Esophagus squamous epithelium (tissue), 5 donors: ENCODE measurements at regions not wholly inside any gene's neighbourhood (a gene's known extent, or its start where the extent isn't known, plus 50 kb on each side); places are given as distances from the start of the nearest gene placed in this dataset.

Experiments used
- DNase-seq: peaks from one replicate; lab custom pipeline; 2025; lab: John Stamatoyannopoulos, UW
- H3K27ac ChIP-seq, 4 donors: fragments of 200-600 bp; sonication (generic); one replicate each; pipeline ENCODE4 v1.5.1; 2016 to 2019; ENCODE audit warnings: mild to moderate bottlenecking in 1 of 4
- H3K27me3 ChIP-seq, 4 donors: fragments of 200-600 bp; sonication (generic); 1 replicate in 3 of 4; 2 replicates in 1 of 4; pipeline versions ENCODE4 v1.5.1 to v1.6.0; 2017 to 2021; ENCODE audit warnings: antibody characterized with exemption in 1 of 4
- H3K36me3 ChIP-seq, 3 donors: fragments of 200-600 bp; sonication (generic); one replicate each; pipeline ENCODE4 v1.5.1; 2016 to 2019
- H3K4me1 ChIP-seq, 3 donors: fragments of 200-600 bp; sonication (generic); one replicate each; pipeline ENCODE4 v1.5.1; 2017 to 2019
- H3K4me3 ChIP-seq, 4 donors: fragments of 200-600 bp; sonication (generic); 1 replicate in 3 of 4; 2 replicates in 1 of 4; pipeline ENCODE4 v1.5.1; 2016 to 2019; ENCODE audit warnings: mild to moderate bottlenecking in 2 of 4, moderate library complexity in 1 of 4
- H3K9me3 ChIP-seq, 3 donors: fragments of 200-600 bp; sonication (generic); one replicate each; pipeline ENCODE4 v1.5.1; 2016 to 2019
- POLR2A ChIP-seq, 4 donors: fragments of 450-650 bp; IDR thresholded peaks; one replicate each; pipeline ENCODE4 v1.6.1; 2017; ENCODE audit warnings: antibody characterized with exemption in 4 of 4, mild to moderate bottlenecking in 4 of 4, moderate library complexity in 3 of 4
- WGBS, 2 donors: methylation state at CpG; one replicate each; pipeline ENCODE4 v1.1.5; 2018; 5-methylcytosine and 5-hydroxymethylcytosine counted together
- intact Hi-C: fragments of 100-400 bp; cut with DNase I; formaldehyde crosslinking; loops from one replicate; pipeline ENCODE4 v1.15.0; 2022
- TF ChIP-seq, protein P1 (sequence below), 6 experiments: fragments of 450-650 bp in 4 of 6; fragments of 200-600 bp in 2 of 6; sonication (generic) in 2 of 6; IDR thresholded peaks; one replicate each; pipeline ENCODE4 v1.5.1; 2016 to 2019; ENCODE audit warnings: antibody characterized with exemption in 6 of 6, mild to moderate bottlenecking in 4 of 6, moderate library complexity in 4 of 6
- donor health status: DM: yes; HTN: yes; CAD: no.

DNA sequence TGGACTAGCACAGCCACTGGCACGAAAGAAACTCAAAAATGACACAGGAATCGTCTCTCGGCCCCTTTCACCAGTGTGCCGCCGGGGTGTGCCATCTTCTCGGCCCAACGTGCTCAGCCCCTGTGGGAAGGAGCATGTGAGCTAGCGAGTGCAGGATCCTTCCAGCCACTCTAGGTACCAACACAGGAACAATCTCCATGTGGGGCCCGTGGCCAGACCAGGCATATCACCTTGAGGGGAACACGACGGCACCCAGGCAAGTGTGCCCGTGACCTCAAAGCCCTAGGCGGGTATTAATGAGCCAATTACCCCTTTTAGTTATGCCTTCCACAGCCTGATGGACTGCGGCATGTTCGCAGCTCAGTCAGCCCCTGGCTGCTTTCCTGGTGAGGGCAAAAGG lies 231.5 kb downstream of the FAT4 start:
- Histone ChIP-seq H3K9me3 (no peaks in the 10 kb centered on the region), H3K36me3 (no peaks in the 10 kb centered on the region), H3K4me3 (no peak overlapping the region), H3K4me1 (no peaks in the 10 kb centered on the region), H3K27ac (no peak overlapping the region), H3K27me3 (no peaks in the 10 kb centered on the region)
- intact Hi-C loops = no loop called here
- WGBS, 2 donors = 86 to 91% methylated on average over 14 to 15 of the region's 15 CpGs
- TF ChIP-seq POLR2A (IDR thresholded peaks at IDR 0.05) = no peak
- TF ChIP-seq, protein P1, sequence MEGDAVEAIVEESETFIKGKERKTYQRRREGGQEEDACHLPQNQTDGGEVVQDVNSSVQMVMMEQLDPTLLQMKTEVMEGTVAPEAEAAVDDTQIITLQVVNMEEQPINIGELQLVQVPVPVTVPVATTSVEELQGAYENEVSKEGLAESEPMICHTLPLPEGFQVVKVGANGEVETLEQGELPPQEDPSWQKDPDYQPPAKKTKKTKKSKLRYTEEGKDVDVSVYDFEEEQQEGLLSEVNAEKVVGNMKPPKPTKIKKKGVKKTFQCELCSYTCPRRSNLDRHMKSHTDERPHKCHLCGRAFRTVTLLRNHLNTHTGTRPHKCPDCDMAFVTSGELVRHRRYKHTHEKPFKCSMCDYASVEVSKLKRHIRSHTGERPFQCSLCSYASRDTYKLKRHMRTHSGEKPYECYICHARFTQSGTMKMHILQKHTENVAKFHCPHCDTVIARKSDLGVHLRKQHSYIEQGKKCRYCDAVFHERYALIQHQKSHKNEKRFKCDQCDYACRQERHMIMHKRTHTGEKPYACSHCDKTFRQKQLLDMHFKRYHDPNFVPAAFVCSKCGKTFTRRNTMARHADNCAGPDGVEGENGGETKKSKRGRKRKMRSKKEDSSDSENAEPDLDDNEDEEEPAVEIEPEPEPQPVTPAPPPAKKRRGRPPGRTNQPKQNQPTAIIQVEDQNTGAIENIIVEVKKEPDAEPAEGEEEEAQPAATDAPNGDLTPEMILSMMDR (IDR thresholded peaks at IDR 0.05) = no peak
- no peak for DNase-seq

DNA sequence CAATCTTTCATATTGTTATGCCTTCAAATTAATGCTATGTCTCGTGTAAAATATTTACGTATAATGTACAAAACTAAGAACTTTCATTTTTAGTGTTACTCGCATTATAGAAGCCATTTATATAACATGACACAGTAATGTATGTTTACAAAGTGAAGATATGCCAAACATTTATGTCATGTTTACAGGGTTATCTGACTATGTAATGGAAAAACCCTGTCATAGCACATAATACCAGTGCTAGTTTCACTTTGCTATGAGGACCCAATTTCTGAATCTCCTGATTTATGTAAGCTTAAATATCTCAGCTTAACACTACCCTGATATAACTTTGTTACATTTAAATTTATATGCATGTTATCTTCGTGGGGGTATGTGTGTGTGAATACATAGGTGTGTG lies 233.1 kb downstream of the FAT4 start:
- TF ChIP-seq POLR2A (IDR thresholded peaks at IDR 0.05) = no peak
- TF ChIP-seq, protein P1 (IDR thresholded peaks at IDR 0.05) = no peak
- 68 to 70% methylated on average over 4 of the region's 4 CpGs for WGBS, 2 donors
- intact Hi-C loops = no loop called here
- Histone ChIP-seq H3K4me3 (no peak overlapping the region), H3K36me3 (no peaks in the 10 kb centered on the region), H3K9me3 (no peaks in the 10 kb centered on the region), H3K27me3 (no peaks in the 10 kb centered on the region), H3K4me1 (no peaks in the 10 kb centered on the region), H3K27ac (no peak overlapping the region)
- DNase-seq = no peak

DNA sequence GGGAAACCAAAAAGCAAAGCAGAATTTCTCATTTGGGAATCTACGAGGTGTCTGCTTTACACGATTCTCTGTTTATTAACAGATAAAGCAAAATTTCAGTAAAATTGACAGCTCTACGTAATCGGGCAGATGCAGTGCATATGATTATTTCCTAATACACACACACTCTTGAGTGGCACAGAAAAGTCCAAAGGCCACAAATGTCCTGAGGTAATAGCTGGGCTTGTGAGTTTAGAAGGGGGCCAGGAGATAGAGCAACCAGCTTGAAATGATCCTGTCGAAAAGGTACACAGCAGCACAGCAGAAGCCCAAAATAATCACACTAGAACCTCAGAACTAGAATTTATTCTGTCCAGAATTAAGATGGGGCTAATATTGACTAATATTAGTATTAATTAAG lies 236.0 kb downstream of the FAT4 start:
- 64 to 71% methylated on average over 5 of the region's 5 CpGs for WGBS, 2 donors
- Histone ChIP-seq H3K4me3 (no peak overlapping the region), H3K27me3 (no peaks in the 10 kb centered on the region), H3K4me1 (no peaks in the 10 kb centered on the region), H3K9me3 (no peaks in the 10 kb centered on the region), H3K27ac (no peak overlapping the region), H3K36me3 (no peaks in the 10 kb centered on the region)
- intact Hi-C loops = no loop called here
- DNase-seq = no peak
- TF ChIP-seq, protein P1 (IDR thresholded peaks at IDR 0.05) = no peak
- TF ChIP-seq POLR2A (IDR thresholded peaks at IDR 0.05) = no peak

DNA sequence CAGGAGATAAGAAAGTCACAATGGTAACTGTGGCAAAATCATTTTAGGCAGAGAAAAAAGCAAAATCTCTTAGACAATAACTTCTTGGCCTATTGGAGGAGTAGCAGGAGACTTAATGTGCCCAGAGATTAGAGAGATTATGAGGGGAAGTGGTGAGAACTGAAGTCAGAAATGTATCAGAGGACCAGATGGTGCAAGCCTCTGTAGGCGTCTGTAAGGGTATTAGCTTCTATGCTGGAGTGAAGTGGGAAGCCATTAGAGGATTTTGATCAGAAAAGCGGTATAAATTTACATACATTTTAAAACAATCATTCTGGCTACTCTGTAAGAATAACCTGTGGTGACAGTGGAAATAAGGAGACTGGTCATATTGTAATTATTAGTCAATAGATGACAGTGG lies 236.7 kb downstream of the FAT4 start:
- no peak for TF ChIP-seq POLR2A (IDR thresholded peaks at IDR 0.05)
- TF ChIP-seq, protein P1 (IDR thresholded peaks at IDR 0.05) = no peak
- Histone ChIP-seq H3K27ac (no peak overlapping the region), H3K36me3 (no peaks in the 10 kb centered on the region), H3K27me3 (no peaks in the 10 kb centered on the region), H3K4me1 (no peaks in the 10 kb centered on the region), H3K4me3 (no peak overlapping the region), H3K9me3 (no peaks in the 10 kb centered on the region)
- WGBS, 2 donors = 61 to 83% methylated on average over 2 of the region's 2 CpGs
- DNase-seq = no peak
- intact Hi-C loops = no loop called here

DNA sequence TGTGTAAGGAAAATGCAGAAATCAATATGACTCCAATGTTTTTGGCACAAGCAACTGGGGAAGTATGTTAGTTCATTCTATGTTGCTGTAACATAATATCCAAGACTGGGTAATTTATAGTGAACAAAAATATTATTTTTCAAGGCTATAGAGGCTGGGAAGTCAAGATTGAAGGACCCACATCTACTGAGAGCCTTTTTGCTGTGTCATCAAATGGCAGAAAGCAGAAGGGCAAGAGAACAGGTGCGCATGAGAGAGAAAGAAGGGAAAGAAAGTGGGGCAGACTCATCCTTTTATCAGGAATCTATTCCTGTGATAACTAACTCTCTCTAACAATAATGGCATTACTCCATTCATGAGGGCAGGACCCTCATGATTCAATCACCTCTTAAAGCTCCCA lies 237.2 kb downstream of the FAT4 start:
- DNase-seq = no peak
- TF ChIP-seq POLR2A (IDR thresholded peaks at IDR 0.05) = no peak
- TF ChIP-seq, protein P1 (IDR thresholded peaks at IDR 0.05) = no peak
- WGBS, 2 donors = 87 to 95% methylated on average over 1 of the region's 1 CpG

More for the DNA sequence above, 237.2 kb downstream of the FAT4 start:
- H3K9me3 ChIP-seq = no peaks in the 10 kb centered on the region
- H3K36me3 ChIP-seq = no peaks in the 10 kb centered on the region
- no peak overlapping the region for H3K27ac ChIP-seq
- intact Hi-C loops = no loop called here
- H3K4me3 ChIP-seq = no peak overlapping the region
- H3K4me1 ChIP-seq = no peaks in the 10 kb centered on the region
- H3K27me3 ChIP-seq = no peaks in the 10 kb centered on the region
